ENCODE measurements at regions not wholly inside any gene's neighbourhood (a gene's known extent, or its start where the extent isn't known, plus 50 kb on each side); places are given as distances from the start of the nearest gene placed in this dataset.

GRCh38 chr10:80861882-80862281, 324.2 kb downstream of the SH2D4B start:
- DNase-seq, result no peak

DNA sequence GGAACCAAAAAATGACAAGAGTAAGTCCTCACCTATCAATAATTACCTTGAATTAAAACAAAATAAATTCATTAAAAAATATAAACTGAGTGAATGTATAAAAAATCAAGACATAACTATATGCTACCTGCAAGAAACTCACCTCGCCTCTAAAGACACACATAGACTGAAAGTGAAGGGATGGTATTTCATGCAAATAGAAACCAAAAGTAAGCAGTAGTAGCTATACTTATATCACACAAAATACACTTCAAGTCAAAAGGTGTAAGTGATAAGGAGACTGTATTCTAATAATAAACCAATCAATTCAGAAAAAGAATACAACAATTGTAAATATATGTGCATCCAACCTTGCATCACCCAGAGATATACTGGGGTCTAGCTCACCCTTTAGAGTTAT, 332.6 kb downstream of the SH2D4B start:
- DNase-seq, result no peak

DNA sequence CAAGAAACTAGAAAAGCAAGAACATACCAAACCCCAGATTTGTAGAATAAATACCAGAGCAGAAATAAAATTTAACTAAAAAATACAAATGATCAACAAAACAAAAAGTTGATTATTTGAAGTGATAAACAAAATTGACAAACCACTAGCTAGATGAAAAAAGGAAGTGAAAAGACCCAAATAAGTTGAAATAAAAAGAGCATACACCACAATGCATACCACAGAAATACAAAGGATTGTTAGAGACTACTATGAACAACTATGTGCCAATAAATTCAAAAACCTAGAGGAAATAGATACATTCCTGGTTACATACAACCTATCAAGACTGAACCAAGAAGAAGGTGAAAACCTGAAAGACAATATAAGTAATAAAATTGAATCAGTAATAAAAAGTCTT, 333.4 kb downstream of the SH2D4B start:
- DNase-seq, result no peak

GRCh38 chr10:80878330-80878729, 340.6 kb downstream of the SH2D4B start:
- no peak for DNase-seq

GRCh38 chr10:80890146-80890545, 352.4 kb downstream of the SH2D4B start:
- no peak for DNase-seq

GRCh38 chr10:80893256-80893655, 355.6 kb downstream of the SH2D4B start:
- no peak for DNase-seq

DNA sequence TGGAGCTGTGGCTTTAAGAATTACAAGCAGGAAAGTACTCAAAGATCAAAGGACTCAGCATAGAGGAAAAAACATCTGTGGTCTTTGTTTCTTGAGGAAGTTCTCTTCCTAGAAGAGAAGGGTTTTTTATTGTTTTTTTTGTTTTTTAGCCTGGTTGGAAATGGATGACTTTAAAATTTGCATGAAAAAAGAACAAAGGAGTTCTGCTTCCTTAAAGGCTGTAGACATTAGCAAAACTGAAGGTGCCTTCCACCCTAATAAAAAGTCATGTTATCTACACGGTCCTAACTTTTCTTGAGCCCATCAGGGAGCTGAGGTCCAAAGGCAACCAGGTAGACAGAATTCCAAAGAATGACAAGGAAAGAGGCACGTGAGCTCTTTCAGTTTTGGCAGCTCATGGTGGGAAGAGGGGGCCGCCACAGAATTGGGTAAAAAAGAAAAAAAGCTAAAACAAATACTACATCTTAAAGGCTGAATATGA, 356.6 kb downstream of the SH2D4B start:
- DNase-seq, result no peak

DNA sequence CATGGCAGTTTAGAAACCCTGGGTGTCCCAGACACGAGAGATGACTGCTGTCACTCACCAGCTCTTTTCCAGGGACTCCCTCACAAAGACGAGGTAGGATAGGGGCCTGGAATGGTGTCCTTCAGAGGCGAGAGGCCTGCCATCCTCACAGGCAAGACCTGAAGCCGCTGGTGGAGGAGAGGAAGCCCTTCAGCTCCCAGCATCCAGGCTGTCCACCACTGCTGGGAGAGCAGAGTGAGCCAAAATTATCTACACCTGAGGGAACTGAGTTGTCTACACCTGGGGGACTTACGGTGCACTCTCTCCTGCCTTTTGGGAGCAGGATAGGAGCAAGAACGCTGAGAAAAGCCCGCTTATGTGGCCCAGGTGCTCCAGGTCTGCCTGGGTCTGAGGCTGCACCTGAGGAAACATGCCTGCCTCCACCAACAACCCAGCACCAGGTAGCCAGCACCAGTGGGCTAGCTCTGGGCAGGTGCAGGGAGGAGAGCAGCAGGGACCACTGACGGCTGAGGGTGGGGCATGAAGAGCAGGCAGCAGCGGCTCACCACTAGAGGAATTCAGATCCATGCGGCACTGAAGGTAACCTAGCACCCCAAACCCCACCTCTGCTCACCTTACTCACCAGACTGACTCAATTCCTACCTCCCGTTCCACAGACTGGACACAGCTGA, 357.2 kb downstream of the SH2D4B start:
- DNase-seq, result no peak

DNA sequence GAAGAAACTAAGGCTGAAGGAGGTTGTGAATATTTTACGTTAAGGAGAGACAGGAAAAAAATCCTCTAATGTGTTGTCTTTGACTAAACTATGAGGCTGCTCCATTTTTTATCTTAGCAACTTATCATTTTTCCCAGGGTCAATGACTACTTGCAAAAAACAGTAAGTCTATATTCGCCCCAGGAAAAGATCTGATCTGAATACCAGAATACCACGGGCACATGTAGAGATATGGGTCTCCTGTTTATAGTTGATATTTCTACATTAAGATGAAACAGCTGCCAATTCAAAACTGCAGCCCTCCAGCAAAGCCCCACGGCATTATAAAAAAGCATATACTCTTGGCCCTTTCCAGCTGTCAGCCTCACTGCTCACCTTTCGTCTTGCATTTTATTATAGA, 358.4 kb downstream of the SH2D4B start:
- no peak for DNase-seq

DNA sequence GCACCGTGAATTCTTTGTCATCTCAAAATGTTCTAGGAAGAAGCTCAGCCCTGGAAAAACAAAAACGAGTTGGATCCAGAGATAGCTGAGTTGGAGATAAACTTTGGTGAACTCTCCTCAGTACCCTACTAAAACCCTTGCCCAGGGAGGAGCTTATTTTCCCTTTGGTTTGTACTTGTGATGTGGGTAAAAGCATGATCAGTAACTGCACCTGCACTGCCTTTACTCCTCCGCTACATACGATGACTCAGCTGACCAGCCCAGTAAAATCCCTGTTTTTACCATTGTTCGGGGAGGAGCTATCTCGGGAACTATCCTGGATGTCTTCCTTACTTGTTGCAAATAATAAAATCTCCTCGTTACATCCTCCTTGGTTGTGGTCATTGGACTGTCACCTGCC, 359.3 kb downstream of the SH2D4B start:
- DNase-seq, result no peak

GRCh38 chr10:80900661-80901060, 363.0 kb downstream of the SH2D4B start:
- DNase-seq, result no peak

GRCh38 chr10:80908611-80909010, 370.9 kb downstream of the SH2D4B start:
- DNase-seq, result no peak

DNA sequence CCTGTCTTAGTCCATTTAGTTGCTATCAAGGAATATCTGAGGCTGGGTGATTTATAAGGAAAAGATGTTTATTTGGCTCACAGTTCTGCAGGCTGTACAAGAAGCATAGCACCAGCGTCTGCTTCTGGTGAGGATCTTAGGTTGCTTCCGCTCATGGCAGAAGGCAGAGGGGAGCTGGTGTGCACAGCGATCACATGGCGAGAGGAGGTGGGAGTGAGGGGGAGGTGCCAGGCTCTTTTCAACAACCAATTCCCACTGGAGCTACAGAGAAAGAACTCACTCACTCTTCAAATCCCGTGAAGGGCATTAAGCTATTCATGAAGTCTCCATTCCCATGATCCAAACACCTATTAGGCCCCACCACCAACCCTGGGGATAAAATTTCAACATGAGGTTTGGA, 371.6 kb downstream of the SH2D4B start:
- DNase-seq, result no peak

DNA sequence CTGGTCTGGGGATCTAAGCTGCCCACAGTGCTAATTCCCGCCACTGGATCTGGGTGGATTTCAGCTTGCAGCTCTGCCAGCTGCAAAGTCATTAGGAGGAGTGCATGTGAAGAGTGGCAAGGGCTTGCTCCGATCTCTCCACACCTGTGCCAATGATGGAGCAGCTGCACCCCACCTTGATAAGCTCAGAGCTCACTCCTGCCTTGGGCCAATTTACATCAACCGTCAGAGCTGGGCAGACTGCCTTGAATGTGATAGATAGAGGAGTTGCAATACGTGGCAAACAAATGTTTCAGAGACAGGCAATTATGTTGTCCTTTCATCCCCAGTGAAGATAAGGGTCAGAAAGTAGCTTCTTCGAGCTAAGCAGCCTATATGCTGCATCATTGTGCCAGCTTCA, 379.9 kb downstream of the SH2D4B start:
- no peak for DNase-seq

- no peak for DNase-seq
Measured at GRCh38 chr10:80921032-80921431, 383.3 kb downstream of the SH2D4B start.

DNA sequence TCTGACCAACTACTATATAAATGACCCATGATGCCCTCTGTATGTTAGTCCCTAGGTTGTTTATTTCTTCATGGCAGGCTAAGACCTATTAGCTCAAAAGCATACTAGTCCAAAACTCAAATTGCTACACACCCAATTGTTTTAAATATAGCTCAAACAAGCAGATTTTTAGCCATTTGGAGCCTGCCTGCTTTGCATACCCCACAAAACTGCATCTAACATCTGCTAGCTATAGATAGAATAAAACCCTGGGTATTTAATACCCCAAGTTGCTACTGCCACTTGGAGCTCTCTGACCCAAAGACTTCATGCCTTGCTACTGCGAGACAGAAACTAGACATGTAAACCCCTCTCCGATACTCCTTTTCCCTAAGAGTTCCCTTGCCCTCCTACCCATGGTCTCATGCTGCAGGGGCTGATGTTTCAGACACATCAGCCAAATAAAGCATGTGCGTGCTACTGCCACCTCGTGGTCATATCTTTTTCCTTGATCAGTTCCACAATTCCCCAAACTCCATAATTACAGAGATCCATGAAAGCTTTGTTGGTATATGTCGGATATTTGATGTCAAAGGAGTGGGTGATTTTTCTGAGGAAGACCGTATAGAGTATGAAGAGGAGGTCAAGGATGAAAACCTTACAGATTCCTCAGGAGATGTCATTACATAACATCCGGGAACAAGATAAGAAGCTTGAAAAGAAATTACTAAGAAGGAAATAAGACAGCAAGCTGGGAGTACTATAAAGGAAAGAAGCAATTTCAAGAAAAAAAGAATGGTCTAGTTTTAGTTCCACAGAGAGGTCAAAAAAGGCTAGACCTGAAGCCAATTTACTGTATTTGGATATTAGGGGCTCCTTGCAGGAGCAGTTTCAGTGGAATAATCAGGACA, 386.6 kb downstream of the SH2D4B start:
- DNase-seq, result no peak

DNA sequence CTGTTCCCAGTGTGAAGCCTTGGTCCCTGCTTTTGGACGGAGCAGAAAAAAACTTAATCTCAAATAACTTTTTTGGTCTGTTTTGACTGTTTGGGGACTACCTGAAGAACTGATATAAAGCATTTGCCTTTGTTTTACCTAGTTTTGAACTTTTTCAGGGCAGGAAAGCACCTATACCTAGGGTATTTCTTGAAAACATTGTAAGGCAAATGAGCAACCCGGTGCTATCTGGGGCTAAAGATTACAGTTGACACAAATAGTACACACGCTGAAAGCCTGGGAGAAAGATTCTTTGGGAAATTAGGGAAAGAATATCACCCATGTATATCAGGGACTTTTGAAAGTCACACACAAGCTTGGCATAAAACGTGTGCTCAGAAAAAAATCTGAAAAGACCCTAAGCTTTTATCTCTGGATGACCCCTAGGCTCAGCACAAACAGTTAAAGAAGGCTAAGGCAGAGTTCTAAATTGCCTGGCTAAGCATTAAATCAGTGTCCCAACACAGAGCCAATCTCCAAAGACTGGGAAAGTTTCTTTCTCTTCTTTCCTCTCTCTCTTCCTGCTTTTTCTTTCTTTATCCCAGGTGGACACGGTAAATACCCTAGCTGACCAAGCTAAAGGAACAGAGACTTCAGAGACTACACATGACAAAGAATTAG, 389.8 kb downstream of the SH2D4B start:
- no peak for DNase-seq

DNA sequence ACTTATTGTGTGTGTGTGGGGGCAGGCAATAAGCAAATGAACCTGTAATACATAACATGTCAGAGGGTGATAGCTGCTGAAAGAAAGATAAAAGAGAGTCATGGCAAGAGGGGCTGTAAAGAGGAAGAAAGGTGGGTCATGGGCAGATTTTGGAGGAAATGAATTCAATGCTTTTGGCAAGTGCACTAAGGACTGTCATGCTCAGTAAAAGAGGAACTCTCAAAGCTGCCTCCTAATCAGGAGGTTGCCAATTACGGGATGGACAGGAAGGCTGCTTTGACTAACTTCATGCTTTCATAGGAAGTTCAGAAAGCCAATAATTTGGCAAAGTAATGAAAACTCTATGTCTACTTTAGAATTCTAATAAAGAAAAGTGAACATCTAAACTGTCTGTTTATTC, 401.2 kb downstream of the SH2D4B start:
- no peak for DNase-seq

DNA sequence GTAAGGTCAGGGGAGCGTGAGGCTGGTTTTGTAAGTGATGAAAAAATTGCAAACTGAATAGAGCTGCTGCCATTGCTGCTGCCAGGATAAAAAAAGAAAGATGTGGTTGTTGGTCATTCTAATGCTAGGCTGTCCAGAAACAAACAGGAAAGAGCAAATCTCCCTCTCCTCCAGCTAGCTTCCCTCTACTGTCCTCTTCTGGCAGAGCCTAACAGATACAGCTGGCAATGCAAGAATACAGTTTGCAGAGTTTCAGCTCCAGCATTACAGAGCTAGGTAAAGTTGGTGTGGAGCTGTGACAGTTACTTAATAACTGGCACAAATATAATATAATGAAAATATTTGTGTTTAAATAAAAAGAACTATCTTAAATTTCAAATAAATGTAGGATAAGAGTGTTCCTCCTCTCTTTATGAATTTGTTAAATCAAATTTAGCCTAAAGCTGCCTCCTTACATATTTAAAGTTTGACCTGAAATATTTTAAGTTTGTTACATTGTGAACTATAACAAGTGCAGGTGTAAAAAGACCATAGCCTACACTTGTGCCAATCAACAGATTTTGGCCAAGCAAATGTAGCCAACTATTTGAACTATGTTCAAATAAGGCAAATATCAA, 407.7 kb downstream of the SH2D4B start:
- no peak for DNase-seq

GRCh38 chr10:80946073-80946472, 408.4 kb downstream of the SH2D4B start:
- no peak for DNase-seq

- DNase-seq, result no peak
Measured at GRCh38 chr10:80946957-80947726, 409.4 kb downstream of the SH2D4B start.

DNA sequence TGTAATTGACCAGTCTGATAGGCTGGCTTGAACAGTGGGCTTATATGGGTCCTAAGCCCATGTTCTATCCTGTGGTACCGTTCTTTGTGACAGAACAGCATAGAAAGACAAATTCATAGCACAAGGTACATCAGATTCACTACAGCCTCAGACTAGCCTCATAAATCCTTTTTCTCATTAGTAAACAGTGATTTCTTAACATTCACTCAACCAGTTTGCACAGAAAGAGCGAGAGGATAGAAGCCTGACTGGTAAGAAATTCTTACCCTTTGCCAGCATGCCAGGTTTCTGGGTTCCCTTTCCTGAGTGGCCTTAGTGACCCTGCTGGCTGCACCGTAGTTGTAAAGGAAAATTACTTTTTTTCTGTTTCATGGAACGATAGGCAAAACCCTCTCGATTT, 412.1 kb downstream of the SH2D4B start:
- no peak for DNase-seq

GRCh38 chr10:80952436-80952835, 414.7 kb downstream of the SH2D4B start:
- DNase-seq, result no peak
